Stimulated activated naive CD8-positive, alpha-beta T cell treated with anti-CD3 and anti-CD28 coated beads, Interleukin-15, amount 100 ng/mL, for 72 hours (primary cell): ENCODE measurements at regions not wholly inside any gene's neighbourhood (a gene's known extent, or its start where the extent isn't known, plus 50 kb on each side); places are given as distances from the start of the nearest gene placed in this dataset.
"Not testable (repeated sequence)": the region's sequence is repeated elsewhere in the genome, so short reads cannot be mapped to it uniquely, and the experiment has no call there.

ENCODE experiments used
- ATAC-seq: fragments of 150-1000 bp; cut with Tn5 transposase; 2 replicates; pipeline ENCODE4 v1.10.0; 2021; ENCODE audit warnings: mild to moderate bottlenecking, moderate library complexity
- DNase-seq, 2 donors: peaks; one replicate each; pipeline ENCODE4 v3.0.0; 2021 to 2022
- H3K27ac Mint-ChIP-seq, 2 donors: one replicate each; pipeline ENCODE4 v1.8.0; 2022; ENCODE audit warnings: mild to moderate bottlenecking in 2 of 2, mixed read lengths in 2 of 2, moderate library complexity in 2 of 2
- H3K27me3 Mint-ChIP-seq: one replicate; pipeline ENCODE4 v1.8.0; 2022; ENCODE audit warnings: mixed read lengths
- H3K4me1 Mint-ChIP-seq: one replicate; pipeline ENCODE4 v1.8.0; 2022; ENCODE audit warnings: mild to moderate bottlenecking, mixed read lengths
- H3K4me3 Mint-ChIP-seq, 2 donors: one replicate each; pipeline ENCODE4 v1.8.0; 2022; ENCODE audit warnings: mild to moderate bottlenecking in 2 of 2, mixed read lengths in 2 of 2, moderate library complexity in 1 of 2
- H3K9me3 Mint-ChIP-seq, 2 donors: one replicate each; pipeline ENCODE4 v1.8.0; 2022; ENCODE audit warnings: mixed read lengths in 2 of 2

DNA sequence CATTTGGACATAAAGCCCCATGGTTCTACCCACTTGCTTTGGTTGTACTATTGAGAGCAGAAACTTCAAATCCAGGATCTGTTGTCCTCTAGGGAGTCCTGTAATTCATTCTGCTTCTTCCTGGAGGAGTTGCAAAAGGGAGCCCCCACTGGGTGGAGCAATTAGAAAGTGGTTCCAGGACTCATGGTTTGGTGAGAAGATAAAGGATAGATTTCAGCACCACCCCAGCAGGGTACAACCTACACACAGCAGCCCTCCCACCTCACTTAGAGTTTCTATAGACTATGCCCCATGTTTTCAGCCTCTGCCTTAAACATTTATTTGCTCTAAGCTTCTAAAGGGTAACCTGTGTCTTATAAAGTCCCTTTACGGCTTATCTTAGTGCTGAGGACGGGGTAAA, 112.6 kb upstream of the ARRDC3 start:
- H3K4me1 Mint-ChIP-seq, result peaks cover 24% of the 10 kb centered on the region
- H3K27ac Mint-ChIP-seq, result no peak overlapping the region
- DNase-seq, result no peak
- no peak for ATAC-seq
- no peaks in the 10 kb centered on the region for H3K9me3 Mint-ChIP-seq
- no peaks in the 10 kb centered on the region for H3K27me3 Mint-ChIP-seq
- H3K4me3 Mint-ChIP-seq, result no peak overlapping the region

DNA sequence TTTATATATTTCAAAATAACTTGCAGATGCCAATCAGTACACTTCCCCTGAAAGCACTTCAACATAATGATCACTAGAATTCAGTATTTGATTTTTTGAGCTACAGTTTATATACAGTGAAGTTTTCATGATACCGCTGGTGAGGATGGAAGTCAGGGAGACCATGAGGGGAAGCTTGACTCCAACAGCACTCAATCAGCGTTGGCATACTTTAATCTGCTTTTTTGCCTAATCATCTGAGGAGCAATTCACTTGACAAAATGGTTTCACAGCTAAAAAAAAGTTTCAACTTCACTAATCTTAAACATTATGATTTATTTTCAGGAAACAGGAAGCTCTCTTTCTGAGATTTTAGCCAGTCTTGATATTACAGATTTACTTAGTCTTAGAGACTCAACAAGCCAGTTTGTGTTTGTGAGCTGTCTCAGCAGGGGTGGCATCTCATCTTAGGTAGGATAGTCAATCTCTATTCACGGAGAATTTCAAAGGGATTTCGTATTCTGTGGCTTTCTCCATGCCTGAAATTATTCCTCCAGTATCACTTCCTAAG, 111.4 kb upstream of the ARRDC3 start:
- DNase-seq (no peak), ATAC-seq (no peak)
- Mint-ChIP-seq H3K27ac (no peak overlapping the region), H3K4me3 (no peak overlapping the region), H3K27me3 (no peaks in the 10 kb centered on the region), H3K4me1 (peaks cover 24% of the 10 kb centered on the region), H3K9me3 (no peaks in the 10 kb centered on the region)

DNA sequence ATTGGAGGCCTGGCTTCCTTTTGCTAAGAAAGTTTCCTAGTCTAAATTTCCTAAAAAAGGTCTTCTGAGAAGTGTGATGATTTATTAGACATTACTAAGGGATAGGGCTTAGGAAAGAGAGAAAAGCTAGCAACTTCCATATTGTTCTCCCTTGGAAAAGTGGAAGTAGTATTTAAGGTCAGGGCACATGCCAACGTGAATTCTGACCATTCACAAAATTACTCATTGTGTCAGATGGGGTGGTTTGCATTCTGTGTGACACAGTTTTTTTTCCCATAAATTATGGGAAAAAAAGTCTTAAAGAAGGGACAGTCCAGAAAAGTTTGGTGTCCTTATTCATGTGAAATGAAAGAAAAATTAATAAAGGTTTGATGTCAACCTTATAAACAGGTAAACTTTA, 110.0 kb upstream of the ARRDC3 start:
- no peaks in the 10 kb centered on the region for H3K27me3 Mint-ChIP-seq
- H3K4me3 Mint-ChIP-seq, result no peak overlapping the region
- no peak for ATAC-seq
- peak overlapping the region in 1 of 2 donors; percentile 9 for H3K27ac Mint-ChIP-seq
- no peaks in the 10 kb centered on the region for H3K9me3 Mint-ChIP-seq
- H3K4me1 Mint-ChIP-seq, result peaks cover 24% of the 10 kb centered on the region
- DNase-seq, result no peak

DNA sequence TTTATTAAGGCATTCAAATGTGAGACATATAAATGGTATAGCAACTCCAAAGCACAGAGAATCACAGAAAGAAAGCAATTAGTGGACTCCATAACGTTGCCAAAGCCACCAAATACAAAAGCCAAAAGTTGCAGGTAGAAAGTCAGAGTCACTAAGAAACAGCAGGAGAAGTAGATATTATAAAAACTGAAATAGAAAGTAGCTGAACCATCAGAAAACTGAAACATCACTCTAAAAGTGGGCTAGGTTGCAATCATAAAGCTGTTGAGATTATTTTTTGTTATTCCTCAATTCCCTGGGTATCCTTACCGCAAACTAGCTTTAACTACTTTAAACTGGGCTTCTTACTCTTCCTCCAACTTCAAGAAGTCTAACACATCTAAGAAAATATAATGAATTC, 108.1 kb upstream of the ARRDC3 start:
- no peak for ATAC-seq
- H3K27me3 Mint-ChIP-seq, result no peaks in the 10 kb centered on the region
- peaks cover 6 to 8% of the 10 kb centered on the region in 2 donors for H3K9me3 Mint-ChIP-seq
- H3K4me1 Mint-ChIP-seq, result peaks cover 24% of the 10 kb centered on the region
- DNase-seq, result no peak
- no peak overlapping the region for H3K27ac Mint-ChIP-seq
- no peak overlapping the region for H3K4me3 Mint-ChIP-seq

DNA sequence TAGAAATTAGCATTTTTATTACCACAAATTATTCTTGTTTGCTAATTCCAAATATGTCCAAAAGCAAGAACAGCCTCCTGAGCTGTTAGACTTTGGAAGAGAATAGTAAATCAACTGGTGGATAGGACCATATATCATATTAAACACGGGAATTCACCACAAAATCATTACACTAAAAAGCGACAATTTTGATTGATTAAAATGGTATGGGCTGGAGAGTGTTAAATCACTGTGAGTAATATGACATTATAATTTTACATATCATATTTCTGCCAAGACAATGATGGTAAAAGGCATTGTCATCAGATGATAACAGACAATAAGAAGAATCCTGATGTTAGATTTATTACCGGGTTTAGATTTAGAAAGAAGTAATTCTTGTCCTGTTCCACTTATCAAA, 107.2 kb upstream of the ARRDC3 start:
- ATAC-seq (no peak), DNase-seq (no peak)
- Mint-ChIP-seq H3K4me3 (no peak overlapping the region), H3K9me3 (peaks cover 6 to 8% of the 10 kb centered on the region in 2 donors), H3K27me3 (no peaks in the 10 kb centered on the region), H3K4me1 (peaks cover 24% of the 10 kb centered on the region), H3K27ac (no peak overlapping the region)

DNA sequence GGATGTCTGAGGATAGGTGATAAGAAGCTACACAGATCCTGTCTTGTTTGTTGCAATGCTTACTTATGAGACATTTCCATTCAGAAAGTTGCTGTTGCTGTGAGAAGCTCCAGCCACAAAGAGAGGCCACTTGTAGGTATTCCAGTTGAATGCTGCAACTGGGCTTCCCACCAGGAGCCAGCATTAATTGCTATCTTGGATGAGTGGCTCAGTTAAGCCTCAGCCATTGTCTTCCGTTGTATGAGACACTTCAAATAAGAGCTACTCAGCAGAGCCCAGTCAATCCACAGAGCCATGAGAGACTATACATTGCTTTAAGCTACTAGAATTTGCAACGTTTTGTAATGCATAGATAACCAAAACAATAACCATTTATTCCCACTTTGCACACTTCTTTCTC, 104.3 kb upstream of the ARRDC3 start:
- H3K9me3 Mint-ChIP-seq, result peaks cover 6 to 8% of the 10 kb centered on the region in 2 donors
- DNase-seq (no peak), ATAC-seq (no peak)
- H3K27me3 Mint-ChIP-seq, result no peaks in the 10 kb centered on the region
- peaks cover 10% of the 10 kb centered on the region for H3K4me1 Mint-ChIP-seq
- peak overlapping the region in 1 of 2 donors; percentile 14 for H3K27ac Mint-ChIP-seq
- H3K4me3 Mint-ChIP-seq, result no peak overlapping the region

DNA sequence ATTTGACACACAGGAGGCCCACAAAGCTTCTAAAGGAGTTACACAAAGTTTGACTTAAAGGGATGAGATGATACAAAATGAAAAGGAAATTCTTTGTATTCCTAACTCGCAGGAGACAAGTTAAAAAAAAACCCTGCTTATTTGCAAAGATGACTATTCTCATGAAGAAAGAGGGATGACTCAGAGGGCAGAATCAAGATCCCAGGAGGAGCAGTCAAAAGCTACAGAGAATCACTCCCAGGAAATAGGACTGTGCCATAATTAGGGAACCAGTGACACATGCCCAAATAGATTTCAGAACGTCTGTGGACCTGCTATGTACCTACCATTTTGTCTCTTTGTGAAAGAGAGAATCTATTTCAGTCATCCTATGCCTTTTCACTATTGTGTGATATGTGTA, 103.5 kb upstream of the ARRDC3 start:
- no peak for DNase-seq
- Mint-ChIP-seq H3K4me3 (no peak overlapping the region), H3K4me1 (peaks cover 9% of the 10 kb centered on the region), H3K27ac (no peak overlapping the region), H3K27me3 (no peaks in the 10 kb centered on the region), H3K9me3 (peaks cover 6 to 8% of the 10 kb centered on the region in 2 donors)
- no peak for ATAC-seq

DNA sequence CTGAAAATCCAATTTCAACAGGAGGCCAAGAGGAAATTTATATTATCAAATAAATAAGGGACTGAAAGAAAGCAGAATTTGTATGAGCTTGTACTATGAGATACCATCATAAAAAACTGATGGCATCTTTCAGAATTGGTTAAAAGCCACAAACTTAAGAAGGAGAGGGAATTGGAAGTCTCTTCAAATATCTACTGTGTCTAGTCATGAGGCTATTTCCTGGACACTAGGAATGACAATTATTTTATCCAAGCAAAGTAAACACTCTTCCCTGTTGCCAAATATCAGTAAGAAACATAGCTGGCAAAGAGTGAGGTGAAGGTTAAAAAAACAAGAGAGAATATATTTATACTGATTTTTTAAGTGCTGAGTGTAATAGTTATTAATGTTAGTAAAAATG, 101.5 kb upstream of the ARRDC3 start:
- no peak overlapping the region for H3K4me3 Mint-ChIP-seq
- DNase-seq, result no peak
- peaks cover 6 to 8% of the 10 kb centered on the region in 2 donors for H3K9me3 Mint-ChIP-seq
- peaks cover 3% of the 10 kb centered on the region for H3K4me1 Mint-ChIP-seq
- no peak overlapping the region for H3K27ac Mint-ChIP-seq
- no peak for ATAC-seq
- H3K27me3 Mint-ChIP-seq, result no peaks in the 10 kb centered on the region

DNA sequence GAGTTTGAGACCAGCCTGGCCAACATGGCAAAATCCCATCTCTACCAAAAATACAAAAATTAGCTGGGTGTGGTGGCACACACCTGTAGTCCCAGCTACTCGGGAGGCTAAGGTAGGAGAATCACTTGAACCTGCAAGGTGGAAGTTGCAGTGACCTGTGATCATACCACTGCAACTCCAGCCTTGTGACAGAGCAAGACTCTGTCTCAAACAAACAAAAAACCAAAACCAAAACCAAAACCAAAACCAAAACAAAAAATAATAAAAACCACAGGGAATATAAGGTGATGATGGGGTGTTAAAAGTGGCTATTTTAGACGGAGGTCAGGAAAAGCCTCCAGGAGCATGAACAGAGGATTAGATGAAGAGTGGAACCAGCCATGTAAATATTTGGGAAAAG, 96.3 kb upstream of the ARRDC3 start:
- H3K4me1 Mint-ChIP-seq, result peaks cover 12% of the 10 kb centered on the region
- DNase-seq, H3K4me3 Mint-ChIP-seq, H3K9me3 Mint-ChIP-seq, H3K27me3 Mint-ChIP-seq, H3K27ac Mint-ChIP-seq, ATAC-seq: not testable (repeated sequence)

DNA sequence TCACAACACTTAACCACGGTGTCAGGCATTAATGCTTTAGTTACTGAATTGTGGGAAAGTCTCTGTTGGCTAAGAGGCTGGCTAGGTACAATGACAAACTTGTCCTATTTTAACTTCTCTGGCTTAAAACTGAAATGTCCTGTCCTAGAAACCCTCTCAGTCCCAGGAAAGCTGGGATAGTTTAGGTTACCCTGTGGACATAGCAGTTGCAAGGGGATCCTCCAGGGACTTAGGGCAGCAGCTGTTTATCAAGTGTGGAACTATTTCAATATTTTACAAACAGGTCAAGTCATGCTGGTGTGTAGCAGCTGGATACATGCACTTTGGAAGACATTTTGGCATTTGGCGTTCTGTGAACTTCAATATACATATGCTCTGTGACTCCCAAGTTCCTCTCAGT, 95.0 kb upstream of the ARRDC3 start:
- no peak overlapping the region for H3K27ac Mint-ChIP-seq
- H3K9me3 Mint-ChIP-seq, result peaks cover 0 to 8% of the 10 kb centered on the region in 2 donors
- DNase-seq, result no peak
- no peak overlapping the region for H3K4me3 Mint-ChIP-seq
- no peaks in the 10 kb centered on the region for H3K27me3 Mint-ChIP-seq
- H3K4me1 Mint-ChIP-seq, result peaks cover 12% of the 10 kb centered on the region
- ATAC-seq, result no peak

DNA sequence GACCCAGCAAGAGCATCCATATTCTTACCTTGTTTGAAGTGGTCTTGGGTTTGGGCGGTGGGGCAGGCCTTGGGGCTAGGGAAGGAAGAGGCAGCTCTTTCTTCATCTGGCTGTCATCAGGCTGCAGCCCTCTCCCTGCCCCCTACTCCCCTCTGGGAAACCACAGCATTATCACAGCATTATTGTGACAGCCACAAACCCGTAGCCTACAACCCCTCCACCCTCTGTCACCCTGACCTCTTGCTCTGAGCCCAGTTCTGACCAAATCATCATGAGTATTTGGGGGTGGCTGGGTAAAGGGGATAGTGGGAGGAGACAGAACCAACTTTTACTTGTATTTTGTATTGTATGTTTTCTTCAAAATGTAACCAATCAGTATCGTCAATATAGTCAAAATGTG, 94.3 kb upstream of the ARRDC3 start:
- H3K4me1 Mint-ChIP-seq, result peaks cover 12% of the 10 kb centered on the region
- H3K4me3 Mint-ChIP-seq, result no peak overlapping the region
- no peaks in the 10 kb centered on the region for H3K27me3 Mint-ChIP-seq
- DNase-seq, result no peak
- no peak overlapping the region for H3K27ac Mint-ChIP-seq
- no peak for ATAC-seq
- H3K9me3 Mint-ChIP-seq, result peaks cover 0 to 8% of the 10 kb centered on the region in 2 donors

DNA sequence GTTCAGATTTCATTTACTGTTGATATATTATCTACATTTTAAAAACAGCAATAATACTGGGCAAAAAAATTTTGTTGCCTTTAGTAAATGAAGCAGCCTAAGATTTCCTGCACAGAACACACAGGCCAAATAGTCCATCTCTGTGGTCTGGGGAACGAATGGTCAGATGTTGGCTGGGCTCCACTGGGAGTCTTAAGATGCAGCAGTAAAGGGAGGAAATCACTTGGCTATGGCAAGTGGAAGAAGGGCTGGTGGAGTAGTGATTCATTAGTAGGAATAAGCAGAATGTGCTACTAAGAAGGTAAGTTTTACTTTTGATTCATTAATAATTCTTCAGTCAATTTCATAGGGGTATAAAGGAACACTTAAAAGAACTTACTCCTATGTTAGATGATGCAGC, 91.1 kb upstream of the ARRDC3 start:
- ATAC-seq, result no peak
- Mint-ChIP-seq H3K27ac (no peak overlapping the region), H3K4me1 (peaks cover 13% of the 10 kb centered on the region)

DNA sequence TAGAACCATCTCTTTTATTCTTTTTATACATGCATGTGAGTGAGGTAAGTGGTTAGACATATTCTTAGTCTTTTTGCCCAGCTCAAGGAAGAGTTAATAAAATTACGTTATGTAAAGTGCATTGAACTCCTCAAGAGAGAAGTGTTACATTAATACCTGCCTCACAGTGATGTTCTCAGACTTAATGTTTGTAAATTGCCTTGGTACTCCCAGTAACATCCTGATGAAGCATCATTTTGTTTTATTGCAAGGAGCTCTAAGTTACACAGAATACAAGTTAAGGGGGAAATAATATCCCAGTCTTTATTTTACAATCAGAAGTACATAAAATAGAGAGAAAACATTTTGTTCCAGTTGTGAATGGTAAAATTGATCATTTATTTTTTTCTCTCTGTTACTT, 89.5 kb upstream of the ARRDC3 start:
- H3K4me1 Mint-ChIP-seq, result peaks cover 21% of the 10 kb centered on the region
- DNase-seq, result no peak
- H3K9me3 Mint-ChIP-seq, result peaks cover 0 to 8% of the 10 kb centered on the region in 2 donors
- H3K27me3 Mint-ChIP-seq, result no peaks in the 10 kb centered on the region
- no peak for ATAC-seq
- H3K4me3 Mint-ChIP-seq, result no peak overlapping the region
- no peak overlapping the region for H3K27ac Mint-ChIP-seq

More for the DNA sequence above, 91.1 kb upstream of the ARRDC3 start:
- Mint-ChIP-seq H3K27me3 (no peaks in the 10 kb centered on the region), H3K4me3 (no peak overlapping the region), H3K9me3 (peaks cover 0 to 8% of the 10 kb centered on the region in 2 donors)
- DNase-seq, result no peak

DNA sequence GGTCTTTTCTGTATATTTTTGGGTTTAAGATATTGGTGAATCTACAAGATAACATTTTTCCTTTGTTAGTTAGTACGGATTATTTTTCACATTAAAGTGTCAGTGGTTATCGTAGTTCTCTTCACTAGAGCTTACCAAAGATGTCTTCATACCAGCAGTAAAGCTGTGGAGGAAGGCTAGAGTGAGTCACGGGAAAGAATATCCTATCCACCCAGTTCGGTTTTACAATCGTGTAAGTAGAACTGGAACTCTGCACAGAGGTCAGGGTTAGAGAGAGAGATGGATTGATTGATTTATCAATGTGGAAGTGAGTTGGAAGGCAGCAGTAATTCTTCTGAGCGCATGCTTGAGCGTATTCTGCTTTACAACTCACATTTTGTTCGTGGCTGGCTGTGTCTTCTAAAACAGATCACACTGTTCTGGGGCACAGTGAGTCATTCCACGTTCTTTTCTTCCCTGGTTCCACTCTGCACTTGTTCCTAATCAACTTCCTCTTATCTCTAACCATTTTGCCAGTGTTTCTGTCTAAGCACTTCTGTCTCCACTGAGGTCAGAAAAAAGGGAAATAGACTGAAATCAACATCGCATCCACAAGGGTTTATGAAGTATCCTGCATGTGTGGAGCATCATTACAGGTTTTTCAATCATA, 86.5 kb upstream of the ARRDC3 start:
- Mint-ChIP-seq H3K27ac (peak overlapping the region in 1 of 2 donors; percentile 52), H3K9me3 (no peaks in the 10 kb centered on the region), H3K4me3 (peak overlapping the region; percentile 11 to 19), H3K4me1 (peaks cover 17% of the 10 kb centered on the region), H3K27me3 (no peaks in the 10 kb centered on the region)
- DNase-seq, result no peak
- no peak for ATAC-seq

DNA sequence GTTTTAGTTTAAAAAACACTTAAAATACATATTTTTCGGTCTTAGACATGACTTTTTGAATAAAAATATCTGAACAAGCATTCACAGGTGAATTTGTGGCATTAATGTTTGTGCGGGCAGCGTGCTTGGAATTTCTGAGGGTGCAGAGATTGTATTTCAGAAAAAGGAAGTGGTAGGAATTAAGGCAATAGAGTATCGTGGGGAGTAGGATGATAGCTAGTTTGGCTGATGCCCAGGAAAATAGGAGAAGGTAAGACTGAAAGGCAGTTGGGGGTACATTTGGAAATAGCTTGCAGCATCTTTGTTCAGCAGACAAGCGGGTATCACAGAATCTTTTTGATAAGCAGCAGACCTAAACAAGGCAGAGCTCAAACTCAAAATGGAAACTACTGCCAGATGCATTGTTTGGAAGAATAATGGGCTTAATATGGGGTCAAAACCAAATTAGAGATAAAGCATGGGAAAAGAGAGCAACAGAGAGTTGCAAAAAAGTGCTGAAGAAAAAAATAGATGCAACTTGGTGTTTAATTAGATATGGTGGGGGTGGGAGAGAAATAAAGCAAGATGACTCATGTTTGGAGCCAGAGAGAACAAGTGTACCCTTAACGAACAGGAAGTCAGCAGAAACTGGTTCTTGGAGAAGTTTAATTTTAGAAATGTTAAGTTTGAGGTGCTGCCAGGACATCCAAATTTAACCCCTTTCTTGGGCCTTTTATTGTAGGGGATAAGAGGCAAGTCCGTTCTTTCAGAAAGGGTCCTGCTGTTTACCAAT, 85.7 kb upstream of the ARRDC3 start:
- no peaks in the 10 kb centered on the region for H3K27me3 Mint-ChIP-seq
- no peak for ATAC-seq
- peaks cover 17% of the 10 kb centered on the region for H3K4me1 Mint-ChIP-seq
- no peaks in the 10 kb centered on the region for H3K9me3 Mint-ChIP-seq
- peak overlapping the region in 1 of 2 donors; percentile 59 for H3K27ac Mint-ChIP-seq
- DNase-seq, result no peak
- peak overlapping the region; percentile 9 to 40 for H3K4me3 Mint-ChIP-seq

DNA sequence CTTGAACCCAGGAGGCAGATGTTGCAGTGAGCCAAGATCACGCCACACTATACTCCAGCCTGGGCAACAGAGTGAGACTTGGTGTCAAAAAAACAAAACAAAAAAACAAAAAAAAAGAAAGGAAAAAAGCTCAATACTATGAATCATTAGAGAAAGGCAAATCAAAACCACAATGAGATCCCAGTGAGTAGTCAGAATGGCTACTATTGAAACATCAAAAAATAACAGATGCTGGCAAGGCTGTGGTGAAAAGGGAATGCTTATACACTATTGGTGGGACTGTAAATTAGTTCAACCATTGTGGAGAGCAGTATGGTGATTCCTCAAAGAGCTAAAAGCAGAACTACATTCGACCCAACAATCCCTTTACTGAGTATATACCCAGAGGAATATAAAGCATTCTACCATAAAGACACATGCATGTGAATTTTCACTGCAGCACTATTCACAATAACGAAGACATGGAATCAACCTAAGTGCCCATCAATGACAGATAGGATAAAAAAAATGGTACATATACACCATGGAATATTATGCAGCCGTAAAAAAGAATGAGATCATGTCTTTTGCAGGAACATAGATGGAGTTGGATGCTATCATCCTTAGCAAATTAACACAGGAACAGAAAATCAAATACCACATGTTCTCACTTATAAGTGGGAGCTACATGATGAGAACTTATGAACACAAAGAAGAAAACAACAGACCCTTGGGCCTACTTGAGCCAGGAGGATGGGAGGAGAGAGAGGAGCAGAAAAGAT, 81.9 kb upstream of the ARRDC3 start:
- Mint-ChIP-seq H3K27me3 (no peaks in the 10 kb centered on the region), H3K4me1 (peaks cover 17% of the 10 kb centered on the region), H3K4me3 (no peak overlapping the region), H3K27ac (no peak overlapping the region), H3K9me3 (peaks cover 0 to 17% of the 10 kb centered on the region in 2 donors)
- DNase-seq (no peak), ATAC-seq (no peak)
